GM23338 (cell line): ENCODE measurements at regions not wholly inside any gene's neighbourhood (a gene's known extent, or its start where the extent isn't known, plus 50 kb on each side); places are given as distances from the start of the nearest gene placed in this dataset.

Experiments used
- ATAC-seq: fragments of 200-7000 bp; cut with Tn5 transposase; 3 replicates; pipeline ENCODE4 v1.9.1; 2020
- DNase-seq: peaks from one replicate; pipeline ENCODE4 v3.0.0-alpha.2; 2015; ENCODE audit warnings: low spot score
- H2AFZ ChIP-seq: fragments of 200-600 bp; sonication (generic); 2 replicates; pipeline ENCODE4 v1.8.0; 2016; ENCODE audit warnings: antibody characterized with exemption, mild to moderate bottlenecking, moderate library complexity
- H3F3A ChIP-seq: fragments of 200-600 bp; sonication (generic); replicated peaks from 2 replicates; pipeline ENCODE4 v1.8.0; 2017; ENCODE audit warnings: antibody characterized with exemption, mixed run types, low read depth
- H3K27ac ChIP-seq: fragments of 200-600 bp; sonication (generic); 2 replicates; pipeline ENCODE4 v1.6.1; 2016; ENCODE audit warnings: low read depth
- H3K27me3 ChIP-seq: fragments of 200-600 bp; sonication (generic); 2 replicates; pipeline ENCODE4 v1.8.0; 2016; ENCODE audit warnings: mild to moderate bottlenecking, mixed run types, moderate library complexity; ENCODE audit not compliant: insufficient read depth
- H3K36me3 ChIP-seq: fragments of 200-600 bp; sonication (generic); 2 replicates; pipeline ENCODE4 v1.8.0; 2016; ENCODE audit warnings: mild to moderate bottlenecking; ENCODE audit not compliant: insufficient read depth
- H3K4me1 ChIP-seq: fragments of 200-600 bp; sonication (generic); 2 replicates; pipeline ENCODE4 v1.8.0; 2016; ENCODE audit warnings: mild to moderate bottlenecking, moderate library complexity; ENCODE audit not compliant: insufficient read depth
- H3K4me2 ChIP-seq: fragments of 200-600 bp; sonication (generic); 2 replicates; pipeline ENCODE4 v1.7.1; 2017; ENCODE audit warnings: mixed run types
- H3K4me3 ChIP-seq: fragments of 200-600 bp; sonication (generic); 2 replicates; pipeline ENCODE4 v1.6.1; 2016; ENCODE audit warnings: mixed run types
- H3K79me2 ChIP-seq: fragments of 200-600 bp; sonication (generic); replicated peaks from 2 replicates; pipeline ENCODE4 v1.8.0; 2017; ENCODE audit warnings: mild to moderate bottlenecking; ENCODE audit not compliant: insufficient read depth
- H3K9me2 ChIP-seq: fragments of 200-600 bp; sonication (generic); 2 replicates; pipeline ENCODE4 v1.8.0; 2017; ENCODE audit not compliant: insufficient read depth
- H4K20me1 ChIP-seq: fragments of 200-600 bp; sonication (generic); replicated peaks from 2 replicates; pipeline ENCODE4 v1.8.0; 2017; ENCODE audit warnings: mild to moderate bottlenecking; ENCODE audit not compliant: insufficient read depth
- H3K27ac Mint-ChIP-seq: 2 replicates; pipeline ENCODE4 v1.8.0; 2020; ENCODE audit warnings: inconsistent platforms, mild to moderate bottlenecking, moderate library complexity, mixed read lengths
- H3K27me3 Mint-ChIP-seq: 3 replicates; pipeline ENCODE4 v1.8.0; 2022; ENCODE audit warnings: low read depth, mild to moderate bottlenecking, moderate library complexity, mixed read lengths, inconsistent platforms; ENCODE audit not compliant: insufficient read depth, poor library complexity
- H3K36me3 Mint-ChIP-seq: 3 replicates; pipeline ENCODE4 v1.8.0; 2021; ENCODE audit warnings: low read depth, mild to moderate bottlenecking, inconsistent platforms, moderate library complexity, mixed read lengths
- H3K4me1 Mint-ChIP-seq: 3 replicates; pipeline ENCODE4 v1.8.0; 2020; ENCODE audit warnings: mild to moderate bottlenecking, inconsistent platforms, mixed read lengths
- H3K4me3 Mint-ChIP-seq: 3 replicates; pipeline ENCODE4 v1.8.0; 2021; ENCODE audit warnings: moderate library complexity, mild to moderate bottlenecking, inconsistent platforms, mixed read lengths
- H3K9me3 Mint-ChIP-seq: 3 replicates; pipeline ENCODE4 v1.8.0; 2020; ENCODE audit warnings: moderate library complexity, mild to moderate bottlenecking, inconsistent platforms, mixed read lengths
- CREB1 ChIP-seq: fragments of 250-450 bp; sonication (Bioruptor Pico); IDR thresholded peaks from 2 replicates; pipeline ENCODE4 v1.5.0; 2020; ENCODE audit warnings: low read depth, mild to moderate bottlenecking, moderate library complexity
- CTCF ChIP-seq, 2 experiments: fragments of 200-600 bp in 1 of 2; sonication (generic) in 1 of 2; conservative IDR thresholded peaks; 2 replicates each; pipeline versions ENCODE4 v1.5.1 to v1.6.1; 2016 to 2017; ENCODE audit warnings: antibody characterized with exemption in 2 of 2, low read depth in 2 of 2, mild to moderate bottlenecking in 2 of 2, moderate library complexity in 1 of 2
- ETS1 ChIP-seq: IDR thresholded peaks from 2 replicates; pipeline ENCODE4 v1.6.1; 2016; ENCODE audit warnings: antibody characterized with exemption
- EZH2 ChIP-seq: fragments of 200-600 bp; sonication (generic); IDR thresholded peaks from one replicate; pipeline ENCODE4 v1.8.0; 2017; ENCODE audit warnings: antibody characterized with exemption, mild to moderate bottlenecking, low read depth; ENCODE audit not compliant: unreplicated experiment
- EZH2phosphoT487 ChIP-seq: fragments of 200-600 bp; sonication (generic); IDR thresholded peaks from one replicate; pipeline ENCODE4 v1.8.1; 2018; ENCODE audit warnings: antibody characterized with exemption; ENCODE audit not compliant: unreplicated experiment
- POLR2AphosphoS5 ChIP-seq: IDR thresholded peaks from 2 replicates; pipeline ENCODE4 v1.6.1; 2016; ENCODE audit warnings: antibody characterized with exemption, low read depth
- REST ChIP-seq: IDR thresholded peaks from one replicate; pipeline ENCODE4 v1.6.1; 2018; ENCODE audit warnings: antibody characterized with exemption; ENCODE audit not compliant: unreplicated experiment
- STAT1 ChIP-seq: IDR thresholded peaks from one replicate; pipeline ENCODE4 v1.6.1; 2016; ENCODE audit warnings: antibody characterized with exemption; ENCODE audit not compliant: unreplicated experiment
- ZNF331 ChIP-seq: fragments of 250-450 bp; sonication (Bioruptor Pico); IDR thresholded peaks from 2 replicates; pipeline ENCODE4 v1.5.0; 2020; ENCODE audit warnings: low read depth, mild to moderate bottlenecking, moderate library complexity
- ZNF462 ChIP-seq: fragments of 250-450 bp; sonication (Bioruptor Pico); IDR thresholded peaks from 2 replicates; pipeline ENCODE4 v1.5.0; 2020; ENCODE audit warnings: mild to moderate bottlenecking, moderate library complexity

- TF ChIP-seq ZNF462 (no peak), ETS1 (no peak), EZH2phosphoT487 (no peak), POLR2AphosphoS5 (no peak)
Measured at GRCh38 chr7:153012203-153012602, 252.7 kb downstream of the ACTR3B start (continued).

GRCh38 chr7:153017223-153017622, 257.7 kb downstream of the ACTR3B start:
- DNase-seq (no peak), ATAC-seq (peak; percentile 56; the same call in 2 of the 3 replicates)
- Histone ChIP-seq H3F3A (no peaks in the 10 kb centered on the region), H3K36me3 (no peaks in the 10 kb centered on the region), H2AFZ (no peak overlapping the region), H3K27ac (no peak overlapping the region), H3K9me2 (peaks cover 5% of the 10 kb centered on the region; the same call in 1 of the 2 replicates), H4K20me1 (no peaks in the 10 kb centered on the region), H3K27me3 (no peaks in the 10 kb centered on the region), H3K4me3 (no peak overlapping the region), H3K4me1 (0 out of 2 replicates have a peak, but pooled peaks cover 3% of the 10 kb centered on the region), H3K79me2 (no peaks in the 10 kb centered on the region), H3K4me2 (no peak overlapping the region)
- TF ChIP-seq ZNF331 = no peak
- no peak for TF ChIP-seq POLR2AphosphoS5
- no peak for TF ChIP-seq EZH2
- no peak for TF ChIP-seq STAT1
- TF ChIP-seq CTCF (conservative IDR thresholded peaks at IDR 0.05; ENCODE audit: low read depth in 2 of 2) = no peak
- no peak for TF ChIP-seq REST
- TF ChIP-seq CREB1 = no peak
- H3K9me3 Mint-ChIP-seq = peaks cover 7% of the 10 kb centered on the region; the same call in 1 of the 3 replicates
- no peak overlapping the region for H3K27ac Mint-ChIP-seq
- peaks cover 7% of the 10 kb centered on the region for H3K4me1 Mint-ChIP-seq
- H3K27me3 Mint-ChIP-seq = peaks cover 1% of the 10 kb centered on the region
- H3K36me3 Mint-ChIP-seq = no peaks in the 10 kb centered on the region
- no peak overlapping the region for H3K4me3 Mint-ChIP-seq
